Kidney epithelial cell (primary cell): ENCODE measurements at regions not wholly inside any gene's neighbourhood (a gene's known extent, or its start where the extent isn't known, plus 50 kb on each side); places are given as distances from the start of the nearest gene placed in this dataset.
A peak's percentile ranks its signal among the peaks of the same experiment; 100 is the strongest.

Experiments
- DNase-seq: peaks from one replicate; pipeline ENCODE4 v3.0.0-alpha.2; 2010; ENCODE audit warnings: low read depth
- H3K27me3 ChIP-seq: 2 replicates; pipeline ENCODE4 v1.6.0; 2011; ENCODE audit warnings: low read length; ENCODE audit not compliant: control insufficient read depth, insufficient read depth
- H3K36me3 ChIP-seq: 2 replicates; pipeline ENCODE4 v1.5.1; 2011; ENCODE audit warnings: low read length; ENCODE audit not compliant: control insufficient read depth, insufficient read depth
- H3K4me3 ChIP-seq: 2 replicates; pipeline ENCODE4 v1.5.1; 2011; ENCODE audit warnings: low read depth, mild to moderate bottlenecking, control low read depth, low read length
- TF ChIP-seq, protein P1 (sequence below): IDR thresholded peaks from 2 replicates; pipeline ENCODE4 v1.5.1; 2011; ENCODE audit warnings: mild to moderate bottlenecking, moderate library complexity, low read length, control low read depth, inconsistent platforms; ENCODE audit not compliant: insufficient read depth, poor library complexity, severe bottlenecking

GRCh38 chr1:199808110-199808870 lies 219.2 kb upstream of the NR5A2 start:
- Histone ChIP-seq H3K4me3 (no peak overlapping the region), H3K36me3 (no peaks in the 10 kb centered on the region), H3K27me3 (no peaks in the 10 kb centered on the region)
- TF ChIP-seq, protein P1, sequence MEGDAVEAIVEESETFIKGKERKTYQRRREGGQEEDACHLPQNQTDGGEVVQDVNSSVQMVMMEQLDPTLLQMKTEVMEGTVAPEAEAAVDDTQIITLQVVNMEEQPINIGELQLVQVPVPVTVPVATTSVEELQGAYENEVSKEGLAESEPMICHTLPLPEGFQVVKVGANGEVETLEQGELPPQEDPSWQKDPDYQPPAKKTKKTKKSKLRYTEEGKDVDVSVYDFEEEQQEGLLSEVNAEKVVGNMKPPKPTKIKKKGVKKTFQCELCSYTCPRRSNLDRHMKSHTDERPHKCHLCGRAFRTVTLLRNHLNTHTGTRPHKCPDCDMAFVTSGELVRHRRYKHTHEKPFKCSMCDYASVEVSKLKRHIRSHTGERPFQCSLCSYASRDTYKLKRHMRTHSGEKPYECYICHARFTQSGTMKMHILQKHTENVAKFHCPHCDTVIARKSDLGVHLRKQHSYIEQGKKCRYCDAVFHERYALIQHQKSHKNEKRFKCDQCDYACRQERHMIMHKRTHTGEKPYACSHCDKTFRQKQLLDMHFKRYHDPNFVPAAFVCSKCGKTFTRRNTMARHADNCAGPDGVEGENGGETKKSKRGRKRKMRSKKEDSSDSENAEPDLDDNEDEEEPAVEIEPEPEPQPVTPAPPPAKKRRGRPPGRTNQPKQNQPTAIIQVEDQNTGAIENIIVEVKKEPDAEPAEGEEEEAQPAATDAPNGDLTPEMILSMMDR: no peak
- peak; percentile 49 for DNase-seq

- TF ChIP-seq, protein P1: no peak
- no peak for DNase-seq
Measured at GRCh38 chr1:199809311-199809710, 218.2 kb upstream of the NR5A2 start.

GRCh38 chr1:199811163-199811562 lies 216.3 kb upstream of the NR5A2 start:
- H3K27me3 ChIP-seq: no peaks in the 10 kb centered on the region
- TF ChIP-seq, protein P1: no peak
- no peak for DNase-seq
- H3K36me3 ChIP-seq: no peaks in the 10 kb centered on the region
- no peak overlapping the region for H3K4me3 ChIP-seq

More at GRCh38 chr1:199809311-199809710, 218.2 kb upstream of the NR5A2 start:
- Histone ChIP-seq H3K27me3 (no peaks in the 10 kb centered on the region), H3K36me3 (no peaks in the 10 kb centered on the region), H3K4me3 (no peak overlapping the region)

DNA sequence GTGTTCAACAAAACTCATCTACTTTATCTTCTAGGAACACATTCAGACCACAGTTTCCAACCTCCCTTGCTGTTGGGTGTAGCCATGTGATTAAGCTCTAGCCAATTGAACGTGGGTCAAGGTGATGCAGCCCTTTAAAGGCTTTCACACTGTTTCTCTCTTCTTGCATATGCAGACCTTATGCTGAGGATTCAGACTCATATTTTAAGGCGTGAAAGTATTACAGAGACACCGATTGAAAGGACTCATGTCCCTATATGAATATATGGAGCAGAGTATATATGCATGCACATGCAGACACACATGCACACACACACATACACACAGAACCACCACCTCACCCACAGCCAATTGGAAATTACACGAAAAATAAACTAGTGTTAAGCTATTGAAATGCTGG lies 214.3 kb upstream of the NR5A2 start:
- DNase-seq: no peak
- TF ChIP-seq, protein P1: no peak
- Histone ChIP-seq H3K27me3 (no peaks in the 10 kb centered on the region), H3K4me3 (no peak overlapping the region), H3K36me3 (no peaks in the 10 kb centered on the region)

GRCh38 chr1:199815947-199816346 lies 211.6 kb upstream of the NR5A2 start:
- Histone ChIP-seq H3K27me3 (no peaks in the 10 kb centered on the region), H3K36me3 (no peaks in the 10 kb centered on the region), H3K4me3 (no peak overlapping the region)
- TF ChIP-seq, protein P1: no peak
- DNase-seq: no peak

DNA sequence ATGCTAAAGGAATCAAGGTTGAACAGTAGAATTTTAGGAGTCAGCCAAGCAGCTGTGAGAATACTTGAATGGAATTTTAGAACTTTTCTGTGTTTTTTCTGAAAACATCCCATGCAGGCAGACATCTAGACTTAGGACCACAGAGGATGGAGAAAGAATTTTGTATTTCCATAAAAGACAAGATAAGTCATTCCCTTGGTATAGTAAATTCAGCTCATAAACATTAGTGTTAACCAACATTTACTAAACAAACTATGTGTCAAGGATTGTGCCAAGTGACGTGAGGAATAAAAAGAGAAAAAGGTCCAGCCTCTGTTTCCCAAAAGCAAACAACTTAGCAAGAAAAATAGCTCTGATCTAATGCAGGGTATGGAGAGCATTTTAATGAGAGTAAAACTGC lies 210.2 kb upstream of the NR5A2 start:
- no peak overlapping the region for H3K4me3 ChIP-seq
- no peaks in the 10 kb centered on the region for H3K27me3 ChIP-seq
- H3K36me3 ChIP-seq: no peaks in the 10 kb centered on the region
- TF ChIP-seq, protein P1: no peak
- no peak for DNase-seq
